HCT116 (cell line): ENCODE measurements at regions not wholly inside any gene's neighbourhood (a gene's known extent, or its start where the extent isn't known, plus 50 kb on each side); places are given as distances from the start of the nearest gene placed in this dataset.

Source experiments
- ATAC-seq: fragments of 200-7000 bp; cut with Tn5 transposase; 2 replicates; pipeline ENCODE4 v1.9.1; 2020; ENCODE audit warnings: mild to moderate bottlenecking, moderate library complexity
- BruUV-seq: library from RNA; stranded (reverse); fragments of 400-500 nt; replicated peaks from 2 replicates; lab custom pipeline; 2021; lab: Mats Ljungman, UMichigan
- CTCF ChIA-PET: fragments of 300-600 bp; sonication (Branson Sonifier 250); formaldehyde crosslinking; loops from one replicate; lab custom pipeline; 2021; ENCODE audit warnings: antibody characterized with exemption; lab: Charles Lee
- POLR2A ChIA-PET: fragments of 300-600, 350-600 bp; sonication (Branson Sonifier 250); formaldehyde crosslinking; loops from one replicate; lab custom pipeline; 2021; ENCODE audit warnings: antibody characterized with exemption; lab: Charles Lee
- RAD21 ChIA-PET, 2 experiments: fragments of 300-600 bp; sonication (Branson Sonifier 250); formaldehyde crosslinking; loops; one replicate each; lab custom pipeline; 2023; ENCODE audit warnings: low total read pairs in 2 of 2; ENCODE audit not compliant: uncharacterized antibody in 2 of 2, unreplicated experiment in 2 of 2, low non-redundant PET in 1 of 2; lab: Charles Lee
- DNase-seq: peaks from one replicate; pipeline ENCODE4 v3.0.0-alpha.2; 2010; ENCODE audit warnings: low read depth, low spot score
- H2AFZ ChIP-seq: fragments of 200-600 bp; shearing (Covaris generic), sonication (generic); 2 replicates; pipeline ENCODE4 v1.6.1; 2017; ENCODE audit warnings: low read depth, mixed run types, mixed read lengths, antibody characterized with exemption, low read length; ENCODE audit not compliant: poor library complexity, severe bottlenecking
- H3K27ac ChIP-seq: 2 replicates; pipeline ENCODE4 v1.5.1; 2012; ENCODE audit warnings: low read depth, low read length
- H3K27me3 ChIP-seq: fragments of 200-600 bp; sonication (generic); 2 replicates; pipeline ENCODE4 v1.6.1; 2016; ENCODE audit warnings: mixed run types, low read length, mixed read lengths; ENCODE audit not compliant: insufficient read depth
- H3K36me3 ChIP-seq, 2 experiments: fragments of 200-500 bp in 1 of 2; fragments of 200-600 bp in 1 of 2; sonication (Bioruptor generic) in 1 of 2; sonication (generic) in 1 of 2; 2 replicates each; pipeline versions ENCODE4 v1.5.1 to v1.6.1; 2014 to 2016; ENCODE audit warnings: low read length in 2 of 2, inconsistent platforms in 1 of 2, mixed read lengths in 1 of 2, mixed run types in 1 of 2; ENCODE audit not compliant: insufficient read depth in 2 of 2, control insufficient read depth in 1 of 2
- H3K4me1 ChIP-seq, 2 experiments: fragments of 200-600 bp in 1 of 2; sonication (generic) in 1 of 2; 2 replicates each; pipeline versions ENCODE4 v1.5.1 to v1.6.1; 2012 to 2017; ENCODE audit warnings: low read length in 2 of 2, inconsistent platforms in 1 of 2, mild to moderate bottlenecking in 1 of 2, mixed read lengths in 1 of 2, mixed run types in 1 of 2, moderate library complexity in 1 of 2; ENCODE audit not compliant: insufficient read depth in 2 of 2, control insufficient read depth in 1 of 2
- H3K4me2 ChIP-seq: fragments of 200-600 bp; sonication (generic); 2 replicates; pipeline ENCODE4 v1.6.1; 2017; ENCODE audit warnings: mixed run types, low read length, mixed read lengths
- H3K4me3 ChIP-seq, 2 experiments: fragments of 200-600 bp in 1 of 2; sonication (generic) in 1 of 2; replicated peaks in 1 of 2; 2 replicates each; pipeline ENCODE4 v1.5.1; 2011 to 2016; ENCODE audit warnings: low read length in 2 of 2, control low read depth in 1 of 2, low read depth in 1 of 2, mild to moderate bottlenecking in 1 of 2, mixed read lengths in 1 of 2, mixed run types in 1 of 2
- H3K79me2 ChIP-seq: fragments of 200-600 bp; sonication (generic); 2 replicates; pipeline ENCODE4 v1.6.1; 2017; ENCODE audit warnings: mild to moderate bottlenecking, mixed run types, low read length, moderate library complexity, mixed read lengths; ENCODE audit not compliant: insufficient read depth
- H3K9ac ChIP-seq: fragments of 200-600 bp; sonication (generic); 2 replicates; pipeline ENCODE4 v1.6.1; 2016; ENCODE audit warnings: low read length, mixed read lengths
- H3K9me2 ChIP-seq: fragments of 200-600 bp; sonication (generic), shearing (Covaris generic); 2 replicates; pipeline ENCODE4 v1.6.1; 2017; ENCODE audit warnings: mixed run types, mild to moderate bottlenecking, moderate library complexity; ENCODE audit not compliant: insufficient read depth
- H3K9me3 ChIP-seq, 2 experiments: fragments of 200-500 bp in 1 of 2; fragments of 200-600 bp in 1 of 2; sonication (Bioruptor generic) in 1 of 2; sonication (generic) in 1 of 2; 2 replicates each; pipeline ENCODE4 v1.6.1; 2014 to 2017; ENCODE audit warnings: low read length in 2 of 2, mixed read lengths in 2 of 2, inconsistent platforms in 1 of 2, low read depth in 1 of 2, mild to moderate bottlenecking in 1 of 2, mixed run types in 1 of 2, moderate library complexity in 1 of 2; ENCODE audit not compliant: control insufficient read depth in 1 of 2, insufficient read depth in 1 of 2
- H4K20me1 ChIP-seq: fragments of 200-600 bp; sonication (generic), shearing (Covaris generic); 2 replicates; pipeline ENCODE4 v1.6.1; 2017; ENCODE audit warnings: mixed run types, mild to moderate bottlenecking, moderate library complexity; ENCODE audit not compliant: insufficient read depth
- RAD21 ChIP-seq: IDR thresholded peaks from 2 replicates; pipeline ENCODE4 v1.6.1; 2012; ENCODE audit warnings: low read depth, mild to moderate bottlenecking
- intact Hi-C: fragments of 100-400 bp; cut with micrococcal nuclease; formaldehyde crosslinking; loops from 2 replicates; pipeline ENCODE4 v1.10.0; 2022
- TF ChIP-seq, protein P1 (sequence below), 3 experiments: fragments of 200-600 bp in 1 of 3; sonication (generic) in 1 of 3; IDR thresholded peaks in 2 of 3; conservative IDR thresholded peaks in 1 of 3; 2 replicates each; pipeline ENCODE4 v1.5.1; 2012 to 2017; ENCODE audit warnings: low read depth in 2 of 3, low read length in 2 of 3, antibody characterized with exemption in 1 of 3, borderline replicate concordance in 1 of 3, control low read depth in 1 of 3, mild to moderate bottlenecking in 1 of 3, mixed read lengths in 1 of 3, mixed run types in 1 of 3, moderate library complexity in 1 of 3; ENCODE audit not compliant: insufficient read depth in 1 of 3
- TF ChIP-seq, protein P2 (sequence below): IDR thresholded peaks from 2 replicates; pipeline ENCODE4 v1.6.1; 2011; ENCODE audit warnings: mild to moderate bottlenecking, low read length, moderate library complexity; ENCODE audit not compliant: insufficient replicate concordance; ENCODE audit errors: extremely low read depth

DNA sequence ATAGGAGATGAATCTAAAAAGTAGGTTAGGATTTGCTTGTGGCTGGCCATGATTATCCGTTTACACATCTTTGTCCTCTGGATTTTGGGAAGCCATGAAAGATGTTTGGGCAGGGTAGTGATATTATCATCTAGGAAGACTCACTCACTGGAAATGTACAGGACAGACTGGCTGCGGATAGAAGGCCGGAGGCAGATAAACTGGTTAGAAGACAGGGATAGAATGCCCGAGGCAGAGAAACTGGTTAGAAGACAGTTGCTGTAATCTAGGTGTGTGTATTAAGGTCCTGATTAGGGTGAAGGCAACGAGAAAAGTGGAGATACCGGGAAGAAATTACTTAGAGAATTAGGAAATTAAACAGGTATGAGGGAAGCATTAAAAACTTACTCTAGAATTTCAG, 68.8 kb downstream of the SPRY1 start:
- Histone ChIP-seq H3K4me2 (no peak overlapping the region), H3K27me3 (no peaks in the 10 kb centered on the region), H3K27ac (no peak overlapping the region), H3K79me2 (no peaks in the 10 kb centered on the region), H3K36me3 (no peaks in the 10 kb centered on the region), H3K9me2 (no peaks in the 10 kb centered on the region), H3K4me3 (no peak overlapping the region), H2AFZ (no peak overlapping the region)
- no TSS peak for BruUV-seq
- ChIA-PET CTCF (no interaction called here), RAD21 (no interaction called here)
- DNase-seq (no peak), ATAC-seq (no peak)
- TF ChIP-seq, protein P1, sequence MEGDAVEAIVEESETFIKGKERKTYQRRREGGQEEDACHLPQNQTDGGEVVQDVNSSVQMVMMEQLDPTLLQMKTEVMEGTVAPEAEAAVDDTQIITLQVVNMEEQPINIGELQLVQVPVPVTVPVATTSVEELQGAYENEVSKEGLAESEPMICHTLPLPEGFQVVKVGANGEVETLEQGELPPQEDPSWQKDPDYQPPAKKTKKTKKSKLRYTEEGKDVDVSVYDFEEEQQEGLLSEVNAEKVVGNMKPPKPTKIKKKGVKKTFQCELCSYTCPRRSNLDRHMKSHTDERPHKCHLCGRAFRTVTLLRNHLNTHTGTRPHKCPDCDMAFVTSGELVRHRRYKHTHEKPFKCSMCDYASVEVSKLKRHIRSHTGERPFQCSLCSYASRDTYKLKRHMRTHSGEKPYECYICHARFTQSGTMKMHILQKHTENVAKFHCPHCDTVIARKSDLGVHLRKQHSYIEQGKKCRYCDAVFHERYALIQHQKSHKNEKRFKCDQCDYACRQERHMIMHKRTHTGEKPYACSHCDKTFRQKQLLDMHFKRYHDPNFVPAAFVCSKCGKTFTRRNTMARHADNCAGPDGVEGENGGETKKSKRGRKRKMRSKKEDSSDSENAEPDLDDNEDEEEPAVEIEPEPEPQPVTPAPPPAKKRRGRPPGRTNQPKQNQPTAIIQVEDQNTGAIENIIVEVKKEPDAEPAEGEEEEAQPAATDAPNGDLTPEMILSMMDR (IDR thresholded peaks at IDR 0.05 in 2 of 3, conservative IDR thresholded peaks at IDR 0.05 in 1 of 3; ENCODE audit: borderline replicate concordance in 1 of 3, insufficient read depth in 1 of 3, low read depth in 2 of 3, low read length in 2 of 3): no peak
- TF ChIP-seq RAD21: no peak
- TF ChIP-seq, protein P2, sequence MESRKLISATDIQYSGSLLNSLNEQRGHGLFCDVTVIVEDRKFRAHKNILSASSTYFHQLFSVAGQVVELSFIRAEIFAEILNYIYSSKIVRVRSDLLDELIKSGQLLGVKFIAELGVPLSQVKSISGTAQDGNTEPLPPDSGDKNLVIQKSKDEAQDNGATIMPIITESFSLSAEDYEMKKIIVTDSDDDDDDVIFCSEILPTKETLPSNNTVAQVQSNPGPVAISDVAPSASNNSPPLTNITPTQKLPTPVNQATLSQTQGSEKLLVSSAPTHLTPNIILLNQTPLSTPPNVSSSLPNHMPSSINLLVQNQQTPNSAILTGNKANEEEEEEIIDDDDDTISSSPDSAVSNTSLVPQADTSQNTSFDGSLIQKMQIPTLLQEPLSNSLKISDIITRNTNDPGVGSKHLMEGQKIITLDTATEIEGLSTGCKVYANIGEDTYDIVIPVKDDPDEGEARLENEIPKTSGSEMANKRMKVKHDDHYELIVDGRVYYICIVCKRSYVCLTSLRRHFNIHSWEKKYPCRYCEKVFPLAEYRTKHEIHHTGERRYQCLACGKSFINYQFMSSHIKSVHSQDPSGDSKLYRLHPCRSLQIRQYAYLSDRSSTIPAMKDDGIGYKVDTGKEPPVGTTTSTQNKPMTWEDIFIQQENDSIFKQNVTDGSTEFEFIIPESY: no peak
- TF ChIP-seq, all 23 proteins: peak for 0
- H3K4me1 ChIP-seq: no peaks in the 10 kb centered on the region
- no peaks in the 10 kb centered on the region for H4K20me1 ChIP-seq
- no peak overlapping the region for H3K9ac ChIP-seq
- intact Hi-C loops: no loop called here
- POLR2A ChIA-PET: no interaction called here
- H3K9me3 ChIP-seq: no peaks in the 10 kb centered on the region
